H1 (cell line): ENCODE measurements at regions not wholly inside any gene's neighbourhood (a gene's known extent, or its start where the extent isn't known, plus 50 kb on each side); places are given as distances from the start of the nearest gene placed in this dataset.

Experiments used
- CTCF ChIA-PET: fragments of 300-600 bp; sonication (Branson Sonifier 250); formaldehyde crosslinking; loops from one replicate; lab custom pipeline; 2021; ENCODE audit not compliant: partially characterized antibody; lab: Charles Lee
- POLR2A ChIA-PET: fragments of 300-600 bp; sonication (Branson Sonifier 250); formaldehyde crosslinking; loops from one replicate; lab custom pipeline; 2021; ENCODE audit warnings: inconsistent platforms; ENCODE audit not compliant: partially characterized antibody; lab: Charles Lee
- DNase-seq, 2 experiments: peaks; one replicate each; pipeline versions ENCODE4 v3.0.0 to v3.0.0-alpha.2; 2010 to 2022; ENCODE audit warnings: low spot score in 2 of 2, low read depth in 1 of 2, mixed read lengths in 1 of 2
- FAIRE-seq: peaks from 2 replicates; lab custom pipeline; 2011; peaks lifted over from hg19 to GRCh38; lab: Jason Lieb, UNC
- H2AFZ ChIP-seq: 2 replicates; pipeline ENCODE4 v1.8.1; 2012; ENCODE audit warnings: low read length, inconsistent platforms
- H2AK5ac ChIP-seq: 2 replicates; pipeline ENCODE4 v1.6.1; 2013; ENCODE audit warnings: low read depth, low read length
- H2BK120ac ChIP-seq: replicated peaks from 2 replicates; pipeline ENCODE3; 2013; ENCODE audit warnings: low read depth, low read length, inconsistent platforms
- H2BK12ac ChIP-seq: 2 replicates; pipeline ENCODE4 v1.6.1; 2013; ENCODE audit warnings: low read depth, low read length
- H2BK15ac ChIP-seq: 2 replicates; pipeline ENCODE4 v1.6.1; 2013; ENCODE audit warnings: low read length
- H2BK20ac ChIP-seq: 2 replicates; pipeline ENCODE4 v1.6.1; 2013; ENCODE audit warnings: low read length
- H2BK5ac ChIP-seq: 2 replicates; pipeline ENCODE4 v1.6.1; 2013; ENCODE audit warnings: low read depth, low read length
- H3K14ac ChIP-seq: 2 replicates; pipeline ENCODE4 v1.6.1; 2013; ENCODE audit warnings: inconsistent platforms; ENCODE audit not compliant: insufficient read length
- H3K18ac ChIP-seq: 2 replicates; pipeline ENCODE4 v1.6.1; 2013; ENCODE audit warnings: low read length; ENCODE audit errors: extremely low read depth
- H3K23ac ChIP-seq: 2 replicates; pipeline ENCODE4 v1.6.1; 2013; ENCODE audit warnings: inconsistent platforms; ENCODE audit not compliant: insufficient read length
- H3K23me2 ChIP-seq: 2 replicates; pipeline ENCODE4 v1.6.1; 2013; ENCODE audit warnings: low read depth, low read length
- H3K27ac ChIP-seq: 2 replicates; pipeline ENCODE4 v1.6.1; 2011; ENCODE audit warnings: low read depth, low read length, inconsistent platforms
- H3K27me3 ChIP-seq, 4 experiments: replicated peaks in 1 of 4; 1 replicate in 1 of 4; 2 replicates in 3 of 4; pipeline versions ENCODE4 v1.6.1 to v1.8.1; 2011 to 2013; ENCODE audit warnings: low read length in 3 of 4, mild to moderate bottlenecking in 3 of 4, inconsistent platforms in 2 of 4, mixed read lengths in 2 of 4, moderate library complexity in 1 of 4; ENCODE audit not compliant: control insufficient read depth in 3 of 4, insufficient read depth in 3 of 4; ENCODE audit errors: extremely low read depth in 1 of 4
- H3K36me3 ChIP-seq, 4 experiments: 2 replicates each; pipeline versions ENCODE4 v1.6.1 to v1.8.1; 2011 to 2013; ENCODE audit warnings: mild to moderate bottlenecking in 4 of 4, low read length in 3 of 4, moderate library complexity in 2 of 4, control low read depth in 1 of 4, inconsistent platforms in 1 of 4; ENCODE audit not compliant: insufficient read depth in 4 of 4, control insufficient read depth in 2 of 4
- H3K4ac ChIP-seq: replicated peaks from 2 replicates; pipeline ENCODE3; 2013; ENCODE audit warnings: low read length, low read depth, mixed read lengths, inconsistent platforms; ENCODE audit not compliant: insufficient read length
- H3K4me1 ChIP-seq, 4 experiments: replicated peaks in 1 of 4; 1 replicate in 1 of 4; 2 replicates in 3 of 4; pipeline versions ENCODE4 v1.6.1 to v1.8.1; 2011 to 2013; ENCODE audit warnings: low read length in 3 of 4, inconsistent platforms in 2 of 4, mixed read lengths in 1 of 4; ENCODE audit not compliant: insufficient read depth in 4 of 4, control insufficient read depth in 3 of 4
- H3K4me2 ChIP-seq, 2 experiments: 2 replicates each; pipeline versions ENCODE4 v1.6.1 to v1.8.1; 2011 to 2013; ENCODE audit warnings: low read depth in 2 of 2, low read length in 2 of 2, control low read depth in 1 of 2, inconsistent platforms in 1 of 2, mild to moderate bottlenecking in 1 of 2; ENCODE audit not compliant: insufficient read depth in 1 of 2
- H3K4me3 ChIP-seq, 4 experiments: fragments of 200-600, 300-600 bp in 1 of 4; sonication (generic), shearing (Covaris generic), sonication (Bioruptor Twin) in 1 of 4; 2 replicates each; pipeline versions ENCODE4 v1.5.1 to v1.8.1; 2011 to 2016; ENCODE audit warnings: low read length in 4 of 4, low read depth in 3 of 4, control low read depth in 2 of 4, inconsistent platforms in 2 of 4, mild to moderate bottlenecking in 2 of 4, mixed read lengths in 1 of 4, moderate library complexity in 1 of 4; ENCODE audit not compliant: insufficient read depth in 2 of 4; ENCODE audit errors: extremely low read depth in 1 of 4
- H3K56ac ChIP-seq: replicated peaks from 2 replicates; pipeline ENCODE3; 2013; ENCODE audit warnings: low read depth, mild to moderate bottlenecking, mixed read lengths, low read length, inconsistent platforms; ENCODE audit not compliant: insufficient read length
- H3K79me1 ChIP-seq: 2 replicates; pipeline ENCODE4 v1.6.1; 2013; ENCODE audit warnings: low read depth, low read length, control low read depth
- H3K79me2 ChIP-seq, 2 experiments: 2 replicates each; pipeline versions ENCODE4 v1.6.1 to v1.8.1; 2012 to 2013; ENCODE audit warnings: low read length in 2 of 2, mild to moderate bottlenecking in 2 of 2, inconsistent platforms in 1 of 2; ENCODE audit not compliant: insufficient read depth in 2 of 2, control insufficient read depth in 1 of 2
- H3K9ac ChIP-seq, 4 experiments: replicated peaks in 1 of 4; 1 replicate in 1 of 4; 2 replicates in 3 of 4; pipeline versions ENCODE4 v1.6.1 to v1.8.1; 2011 to 2013; ENCODE audit warnings: low read depth in 3 of 4, low read length in 3 of 4, control low read depth in 2 of 4, mild to moderate bottlenecking in 2 of 4, moderate library complexity in 2 of 4, inconsistent platforms in 1 of 4; ENCODE audit errors: extremely low read depth in 1 of 4
- H3K9me3 ChIP-seq, 2 experiments: 2 replicates each; pipeline versions ENCODE4 v1.6.1 to v1.8.1; 2012 to 2013; ENCODE audit warnings: mild to moderate bottlenecking in 2 of 2, moderate library complexity in 2 of 2, control low read depth in 1 of 2, inconsistent platforms in 1 of 2, low read depth in 1 of 2, low read length in 1 of 2, mixed read lengths in 1 of 2; ENCODE audit not compliant: insufficient read depth in 2 of 2
- H4K20me1 ChIP-seq, 2 experiments: replicated peaks in 1 of 2; 2 replicates each; pipeline versions ENCODE3 to v1.8.1; 2011 to 2013; ENCODE audit warnings: inconsistent platforms in 2 of 2, low read length in 2 of 2, mild to moderate bottlenecking in 1 of 2; ENCODE audit not compliant: insufficient read depth in 2 of 2, control insufficient read depth in 1 of 2
- H4K5ac ChIP-seq: 2 replicates; pipeline ENCODE4 v1.6.1; 2013; ENCODE audit warnings: low read length, low read depth, mixed read lengths, inconsistent platforms; ENCODE audit not compliant: insufficient read length
- H4K8ac ChIP-seq: 2 replicates; pipeline ENCODE4 v1.8.0; 2013; ENCODE audit warnings: mild to moderate bottlenecking, moderate library complexity, low read length, inconsistent platforms; ENCODE audit not compliant: insufficient read depth; ENCODE audit errors: extremely low read depth
- H4K91ac ChIP-seq: replicated peaks from 2 replicates; pipeline ENCODE3; 2013; ENCODE audit warnings: low read length, mixed read lengths, inconsistent platforms; ENCODE audit not compliant: insufficient read length
- RAD21 ChIP-seq, 2 experiments: IDR thresholded peaks in 1 of 2; conservative IDR thresholded peaks in 1 of 2; 2 replicates each; pipeline ENCODE4 v1.6.1; 2011; ENCODE audit warnings: low read depth in 2 of 2, low read length in 2 of 2, improper control_type of control experiment in 1 of 2, inconsistent platforms in 1 of 2, mild to moderate bottlenecking in 1 of 2, moderate library complexity in 1 of 2
- RFX5 ChIP-seq: IDR thresholded peaks from 2 replicates; pipeline ENCODE4 v1.6.1; 2011; ENCODE audit warnings: low read depth, low read length, improper control_type of control experiment, borderline replicate concordance
- WGBS, 2 experiments: shearing (Covaris generic) in 1 of 2; methylation state at CpG; one replicate each; pipeline versions ENCODE4 v1.1.6 to v1.1.7; 2013 to 2015; ENCODE audit warnings: low lambda C conversion rate in 2 of 2, mixed read lengths in 2 of 2, inconsistent platforms in 1 of 2, low coverage in 1 of 2, missing lambda C conversion rate in 1 of 2; ENCODE audit not compliant: insufficient replicate concordance in 2 of 2, insufficient coverage in 1 of 2, insufficient read length in 1 of 2; ENCODE audit errors: extremely low coverage in 1 of 2, missing lambda C conversion rate in 1 of 2; 5-methylcytosine and 5-hydroxymethylcytosine counted together

- TF ChIP-seq RAD21 (IDR thresholded peaks at IDR 0.05 in 1 of 2, conservative IDR thresholded peaks at IDR 0.05 in 1 of 2; ENCODE audit: low read depth in 2 of 2, low read length in 2 of 2) (0 out of 4 replicates have a peak, but pooled peaks of 1 of the 2 experiments have one; percentile 6), RFX5 (no peak)
- 93% methylated on average over 7 of the region's 7 CpGs; no CpG with 5 or more reads in 1 of the 2 experiments for WGBS, 2 experiments
- no peak overlapping the region for H3K9ac ChIP-seq
- H3K23me2 ChIP-seq = 0 out of 2 replicates have a peak, but pooled peaks cover 1% of the 10 kb centered on the region
- no peak overlapping the region for H3K4ac ChIP-seq
- no peak overlapping the region for H3K56ac ChIP-seq
- H2BK20ac ChIP-seq = no peak overlapping the region
- H4K20me1 ChIP-seq = no peaks in the 10 kb centered on the region
- DNase-seq (peak in 1 of 2 experiments; percentile 54), FAIRE-seq (no peak)
- H2BK15ac ChIP-seq = no peak overlapping the region
- H3K79me1 ChIP-seq = no peaks in the 10 kb centered on the region
- no peak overlapping the region; the same call in 1 of the 2 replicates for H4K8ac ChIP-seq
- ChIA-PET CTCF (no interaction called here), POLR2A (no interaction called here)
- H2AK5ac ChIP-seq = no peak overlapping the region
- H3K4me3 ChIP-seq = no peak overlapping the region
- no peaks in the 10 kb centered on the region for H3K27me3 ChIP-seq
- peaks cover 0 to 9% (median 6%) of the 10 kb centered on the region in 4 experiments; a peak in 4 of 7 replicates for H3K4me1 ChIP-seq
- no peaks in the 10 kb centered on the region for H3K36me3 ChIP-seq
- peak overlapping the region; percentile 77; the same call in 1 of the 2 replicates for H2BK12ac ChIP-seq
- H3K27ac ChIP-seq = no peak overlapping the region
- H3K4me2 ChIP-seq = no peak overlapping the region; a peak in 1 of 4 replicates
- H2BK5ac ChIP-seq = 0 out of 2 replicates have a peak overlapping the region, but pooled peaks have one; percentile 39
- no peak overlapping the region for H3K23ac ChIP-seq
- H3K9me3 ChIP-seq = no peaks in the 10 kb centered on the region
- no peak overlapping the region for H3K14ac ChIP-seq
- H3K18ac ChIP-seq = peak overlapping the region; percentile 44; the same call in 1 of the 2 replicates
- H4K5ac ChIP-seq = no peak overlapping the region
- H4K91ac ChIP-seq = no peak overlapping the region
- no peak overlapping the region for H2BK120ac ChIP-seq
- no peaks in the 10 kb centered on the region for H3K79me2 ChIP-seq
- H2AFZ ChIP-seq = peak overlapping the region; percentile 10; the same call in 1 of the 2 replicates
Observed at GRCh38 chr13:40383132-40383531, 283.3 kb downstream of the FOXO1 start.
